ENCODE measurements at regions not wholly inside any gene's neighbourhood (a gene's known extent, or its start where the extent isn't known, plus 50 kb on each side); places are given as distances from the start of the nearest gene placed in this dataset.

GRCh38 chr6:139427199-139427598, 52.8 kb upstream of the CITED2 start:
- TF ChIP-seq CTCF (IDR thresholded peaks at IDR 0.05; ENCODE audit: low read length) (no peak), EZH2 (IDR thresholded peaks at IDR 0.05; ENCODE audit: borderline replicate concordance, low read length) (no peak)
